BJ (cell line): ENCODE measurements at regions not wholly inside any gene's neighbourhood (a gene's known extent, or its start where the extent isn't known, plus 50 kb on each side); places are given as distances from the start of the nearest gene placed in this dataset.
A peak's percentile ranks its signal among the peaks of the same experiment; 100 is the strongest.

Experiments
- CTCF ChIA-PET: fragments of 350-600 bp; formaldehyde crosslinking; extraction: SDS; loops from one replicate; lab custom pipeline; 2021; ENCODE audit warnings: antibody characterized with exemption, inconsistent platforms; lab: Yijun Ruan, JAX
- POLR2A ChIA-PET: fragments of 300-600 bp; sonication (Branson Sonifier 250); formaldehyde crosslinking; extraction: SDS; loops from one replicate; lab custom pipeline; 2021; ENCODE audit warnings: antibody characterized with exemption; lab: Charles Lee
- DNase-seq: peaks from one replicate; pipeline ENCODE4 v3.0.0-alpha.2; 2011; ENCODE audit warnings: low read depth
- H3K27me3 ChIP-seq: 2 replicates; pipeline ENCODE4 v1.6.0; 2011; ENCODE audit warnings: low read length; ENCODE audit not compliant: control insufficient read depth, insufficient read depth
- H3K36me3 ChIP-seq: 2 replicates; pipeline ENCODE4 v1.5.1; 2011; ENCODE audit warnings: low read length; ENCODE audit not compliant: control insufficient read depth, insufficient read depth
- H3K4me3 ChIP-seq: 2 replicates; pipeline ENCODE4 v1.5.1; 2011; ENCODE audit warnings: low read depth, mild to moderate bottlenecking, control low read depth, low read length
- CTCF ChIP-seq: IDR thresholded peaks from 2 replicates; pipeline ENCODE4 v1.5.1; 2011; ENCODE audit warnings: low read depth, mild to moderate bottlenecking, control low read depth, inconsistent platforms, low read length, moderate library complexity; ENCODE audit not compliant: insufficient read depth

DNA sequence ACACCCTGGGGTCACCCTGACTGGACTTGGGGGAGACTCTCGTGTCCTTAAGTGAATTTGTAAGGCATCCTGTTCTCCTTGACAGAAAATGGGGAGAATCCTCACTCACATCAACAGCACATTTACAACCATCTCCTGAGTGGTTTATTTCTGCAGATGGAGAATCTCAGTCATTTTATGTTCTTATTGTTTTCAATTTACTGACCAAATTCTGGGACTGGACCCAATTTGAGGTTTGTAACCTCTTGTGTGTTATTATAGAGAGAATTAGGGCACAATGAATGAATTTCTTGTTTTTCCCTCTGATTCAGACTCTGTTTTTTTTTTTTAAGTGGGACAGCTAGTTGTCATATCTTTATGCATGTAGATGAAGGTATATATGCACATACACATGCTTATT lies 104.9 kb downstream of the ADAMTS15 start:
- DNase-seq, result peak; percentile 61
- ChIA-PET POLR2A (no interaction called here), CTCF (interaction anchor here (1.0 kb wide), 1 partner anchor 309 kb away, joined by 4 read pairs; no protein-coding TSS in a partner anchor)
- H3K27me3 ChIP-seq, result no peaks in the 10 kb centered on the region
- H3K4me3 ChIP-seq, result no peak overlapping the region
- no peak for TF ChIP-seq CTCF
- H3K36me3 ChIP-seq, result no peaks in the 10 kb centered on the region

GRCh38 chr11:130554241-130555055 lies 106.0 kb downstream of the ADAMTS15 start:
- H3K36me3 ChIP-seq, result no peaks in the 10 kb centered on the region
- no peak for TF ChIP-seq CTCF
- no peak for DNase-seq
- H3K27me3 ChIP-seq, result no peaks in the 10 kb centered on the region
- ChIA-PET POLR2A (no interaction called here), CTCF (interaction anchor here (0.7 kb wide), 1 partner anchor 18 kb away, joined by 3 read pairs; no protein-coding TSS in a partner anchor)
- no peak overlapping the region for H3K4me3 ChIP-seq

DNA sequence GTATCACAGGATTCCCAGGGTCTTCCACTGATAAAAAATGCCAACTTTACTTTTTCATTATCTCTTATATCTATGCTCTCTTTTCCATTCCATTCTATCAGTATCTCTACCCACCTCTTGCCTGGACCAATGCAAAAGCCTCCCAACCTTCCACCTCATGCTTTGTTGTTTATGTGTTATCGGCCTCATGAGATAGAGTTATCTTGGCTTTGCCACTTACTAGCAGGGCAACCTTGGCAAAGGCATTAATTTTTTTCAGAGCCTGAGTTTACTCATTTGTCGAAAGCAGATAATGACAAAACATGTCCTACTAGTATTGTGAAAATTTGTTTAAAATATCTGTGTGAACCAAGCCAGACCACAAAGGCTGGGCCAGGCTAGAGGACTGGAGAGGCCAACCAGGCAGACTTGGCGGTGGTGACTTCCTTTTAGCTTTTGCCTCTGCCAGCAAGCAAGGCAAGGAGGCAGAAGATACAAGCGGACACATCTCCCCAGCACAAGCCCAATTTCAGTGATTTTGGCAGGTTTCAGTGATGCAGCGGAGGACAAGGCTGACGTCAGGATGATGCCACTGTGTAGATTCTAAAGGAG lies 106.9 kb downstream of the ADAMTS15 start:
- TF ChIP-seq CTCF, result no peak
- no peaks in the 10 kb centered on the region for H3K36me3 ChIP-seq
- DNase-seq, result no peak
- POLR2A ChIA-PET, result no interaction called here
- CTCF ChIA-PET, result interaction anchor here (0.6 kb wide), 1 partner anchor 33 kb away, joined by 3 read pairs; no protein-coding TSS in a partner anchor
- H3K27me3 ChIP-seq, result no peaks in the 10 kb centered on the region
- H3K4me3 ChIP-seq, result no peak overlapping the region

GRCh38 chr11:130560000-130560780 lies 111.7 kb downstream of the ADAMTS15 start:
- Histone ChIP-seq H3K36me3 (no peaks in the 10 kb centered on the region), H3K4me3 (no peak overlapping the region), H3K27me3 (no peaks in the 10 kb centered on the region)
- ChIA-PET CTCF (no interaction called here), POLR2A (no interaction called here)
- no peak for TF ChIP-seq CTCF
- DNase-seq, result no peak

DNA sequence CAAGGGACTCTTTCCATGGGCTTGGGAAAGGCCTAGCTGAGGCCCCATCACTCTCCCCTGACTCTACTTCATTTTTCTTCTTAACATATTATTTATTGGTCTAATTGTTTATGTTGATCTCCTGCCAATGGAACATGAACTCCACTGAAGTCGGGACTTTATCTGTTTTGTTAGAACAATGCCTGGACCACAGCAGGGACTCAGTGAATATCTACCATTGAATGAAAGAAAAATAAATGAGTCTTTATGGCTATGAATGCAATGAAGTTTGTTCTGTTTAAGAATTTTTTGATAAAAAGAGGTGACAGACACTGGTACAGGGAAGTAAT lies 112.3 kb downstream of the ADAMTS15 start:
- CTCF ChIA-PET, result interaction anchor here (0.6 kb wide), 1 partner anchor 446 kb away, joined by 3 read pairs; no protein-coding TSS in a partner anchor

More for the DNA sequence above, 112.3 kb downstream of the ADAMTS15 start:
- no peaks in the 10 kb centered on the region for H3K27me3 ChIP-seq
- no peak for DNase-seq
- POLR2A ChIA-PET, result interaction anchor here (0.6 kb wide), 1 partner anchor 92 kb away, joined by 3 read pairs; no protein-coding TSS in a partner anchor
- no peaks in the 10 kb centered on the region for H3K36me3 ChIP-seq
- H3K4me3 ChIP-seq, result no peak overlapping the region
- no peak for TF ChIP-seq CTCF
